NCI-H82 treated with DMSO at 0.1 percent for 48 hours (cell line): ENCODE measurements at regions not wholly inside any gene's neighbourhood (a gene's known extent, or its start where the extent isn't known, plus 50 kb on each side); places are given as distances from the start of the nearest gene placed in this dataset.
"Not testable (repeated sequence)": the region's sequence is repeated elsewhere in the genome, so short reads cannot be mapped to it uniquely, and the experiment has no call there.

Experiments used
- DNase-seq: peaks from one replicate; lab custom pipeline; 2025; ENCODE audit not compliant: unreplicated experiment; lab: John Stamatoyannopoulos, UW

DNA sequence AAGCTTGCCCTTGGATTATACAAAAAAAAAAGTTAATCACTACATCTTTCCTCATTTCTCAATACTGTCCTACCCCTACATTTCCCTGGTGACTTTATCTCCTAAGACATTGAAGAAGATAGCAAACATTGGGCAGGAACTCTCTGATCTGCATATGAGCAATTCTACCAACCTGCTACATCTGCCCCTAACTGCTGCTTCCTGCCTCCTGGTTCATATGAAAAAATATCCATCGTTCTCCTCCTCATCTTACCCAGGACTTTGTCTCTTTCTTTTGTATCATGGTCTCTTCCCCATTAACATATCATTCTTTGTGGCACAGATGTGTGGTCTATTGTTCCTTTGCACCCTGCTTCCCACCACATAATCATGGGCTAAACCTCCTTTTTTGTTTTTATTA is 139.7 kb upstream of the PCGF5 start:
- DNase-seq: no peak

DNA sequence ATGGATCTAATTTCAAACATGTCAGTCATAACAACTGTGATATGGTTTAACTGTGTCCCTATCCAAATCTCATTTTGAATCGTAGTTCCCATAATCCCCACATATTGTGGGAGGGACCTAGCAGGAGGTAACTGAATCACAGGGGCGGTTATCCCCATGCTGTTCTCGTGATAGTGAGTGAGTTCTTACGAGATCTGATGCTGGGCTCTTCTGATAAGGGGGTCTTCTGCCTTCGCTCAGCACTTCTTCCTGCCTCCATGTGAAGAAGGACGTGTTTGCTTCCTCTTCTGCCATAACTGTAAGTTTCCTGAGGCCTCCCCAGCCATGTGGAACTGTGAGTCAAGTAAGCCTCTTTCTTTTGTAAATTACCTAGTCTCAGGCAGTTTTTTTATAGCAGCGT is 138.0 kb upstream of the PCGF5 start:
- DNase-seq: no peak

DNA sequence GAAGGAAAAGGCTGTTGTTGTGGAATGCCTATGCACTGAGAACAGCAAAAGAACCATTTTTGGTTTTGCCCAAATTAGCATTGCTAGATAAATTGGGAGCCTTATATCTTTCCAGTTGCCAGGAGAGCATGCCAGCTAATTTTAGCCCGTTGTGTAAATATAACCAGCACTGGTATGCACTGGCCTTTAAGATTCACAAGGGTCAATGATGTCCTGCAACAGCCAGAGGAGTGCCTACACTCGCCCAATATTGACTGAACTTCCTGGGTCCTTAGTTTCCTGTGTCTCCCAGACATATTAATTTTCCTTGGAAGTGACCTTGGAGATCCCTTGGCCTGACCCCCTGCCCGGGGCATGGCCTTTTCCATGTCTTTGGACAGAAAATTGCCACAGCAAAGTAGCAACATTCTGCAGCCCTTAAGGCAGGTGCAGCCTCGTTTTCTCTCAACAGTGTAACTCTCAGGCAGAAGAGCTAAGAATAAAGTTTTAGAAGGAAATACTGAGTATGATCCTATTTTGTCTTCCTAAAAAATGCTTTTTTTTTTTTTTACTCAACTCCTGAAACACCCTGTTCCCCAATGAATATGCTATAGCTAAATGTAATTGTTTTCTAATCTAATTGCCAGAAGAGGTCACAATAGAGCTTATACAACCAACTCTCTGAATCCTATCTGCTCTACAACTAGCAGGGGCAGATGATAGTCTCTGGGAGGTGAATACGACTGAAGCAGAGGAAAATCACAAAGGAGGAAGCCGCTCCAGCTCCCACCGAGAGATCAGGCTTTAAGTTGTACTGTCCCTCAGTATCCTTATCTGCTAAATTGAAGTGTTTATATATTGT is 131.9 kb upstream of the PCGF5 start:
- peak; percentile 9 for DNase-seq

DNA sequence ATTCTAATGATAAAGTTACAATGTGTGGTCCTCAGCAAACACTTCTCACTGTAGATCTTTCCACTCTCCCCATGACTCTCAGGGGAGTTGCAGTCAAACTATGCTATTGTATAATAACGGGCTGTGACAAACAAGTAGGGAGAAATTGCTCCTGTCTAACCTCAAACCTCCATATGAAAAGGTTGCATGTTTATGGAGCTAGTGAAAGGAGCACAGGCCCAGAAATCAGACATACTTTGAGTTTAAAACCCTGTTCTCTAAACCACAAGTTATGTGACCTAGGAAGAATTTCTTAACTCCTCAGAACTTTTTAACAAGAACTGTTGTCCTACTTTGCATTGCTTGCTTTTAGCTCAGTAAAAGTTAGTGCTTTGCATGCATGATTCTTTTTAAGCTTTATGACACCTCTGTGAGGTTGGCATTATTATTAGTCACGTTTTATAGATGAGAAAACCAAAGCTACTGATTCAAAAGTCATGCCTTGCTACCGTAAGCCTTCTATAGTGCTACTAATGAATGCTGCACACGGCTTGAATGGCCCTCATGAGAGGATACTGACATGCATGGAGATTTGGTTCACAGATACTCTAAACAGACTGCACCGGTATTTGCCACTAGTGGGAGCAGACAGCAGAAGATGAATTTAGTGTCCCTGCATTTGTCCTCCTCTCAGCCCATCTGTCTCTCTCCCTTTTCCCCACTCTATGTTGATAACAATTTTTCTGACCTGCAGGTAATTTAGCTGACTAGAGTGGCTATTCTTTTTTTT is 129.5 kb upstream of the PCGF5 start:
- no peak for DNase-seq

DNA sequence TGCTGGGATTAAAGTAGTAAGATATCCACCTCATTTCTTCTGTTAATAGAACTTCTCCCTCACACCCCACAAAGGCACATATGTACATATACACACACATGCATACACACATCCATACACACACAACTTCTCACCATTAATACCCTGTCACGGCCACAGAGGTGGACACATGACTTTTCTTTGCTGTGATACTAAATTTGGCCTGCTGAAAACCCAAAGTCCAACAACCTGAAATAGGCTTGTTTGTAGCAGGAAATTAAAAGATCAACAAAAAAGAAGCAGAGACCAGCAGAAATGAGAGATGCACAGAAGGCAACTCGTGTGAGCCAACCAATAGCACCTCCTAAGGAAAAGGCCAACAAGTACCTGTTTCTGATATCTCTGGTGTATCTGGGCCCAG is 128.7 kb upstream of the PCGF5 start:
- no peak for DNase-seq

DNA sequence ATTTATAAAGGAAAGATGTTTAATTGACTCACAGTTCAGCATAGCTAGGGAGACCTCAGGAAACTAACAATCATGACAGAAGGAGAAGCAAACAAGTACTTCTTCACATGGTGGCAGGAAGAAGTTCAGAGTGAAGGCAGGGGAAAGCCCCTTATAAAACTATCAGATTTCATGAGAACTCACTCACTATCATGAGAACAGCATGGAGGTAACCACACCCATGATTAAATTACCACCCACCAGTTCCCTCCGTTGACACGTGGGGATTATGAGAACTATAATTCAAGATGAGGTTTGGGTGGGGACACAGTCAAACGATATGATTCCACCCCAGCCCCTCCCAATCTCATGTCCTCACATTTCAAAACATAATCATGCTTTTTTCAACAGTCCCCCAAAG is 124.2 kb upstream of the PCGF5 start:
- DNase-seq: no peak

DNA sequence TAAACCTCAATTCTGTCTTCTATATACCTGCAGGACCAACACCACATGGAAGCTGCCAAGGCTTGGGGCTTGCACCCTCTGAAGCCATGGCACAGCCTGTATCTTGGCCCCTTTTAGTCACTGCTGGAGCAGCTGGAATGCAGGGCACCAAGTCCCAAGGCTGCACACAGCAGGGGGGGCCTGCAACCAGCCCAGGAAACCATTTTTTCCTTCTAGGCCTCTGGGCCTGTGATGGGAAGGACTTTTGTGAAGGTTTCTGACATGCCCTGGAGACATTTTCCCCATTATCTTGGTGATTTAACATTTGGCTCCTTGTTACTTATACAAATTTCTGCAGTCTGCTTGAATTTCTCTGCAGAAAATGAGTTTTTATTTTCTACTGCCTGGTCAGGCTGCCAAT is 123.2 kb upstream of the PCGF5 start:
- DNase-seq: no peak

DNA sequence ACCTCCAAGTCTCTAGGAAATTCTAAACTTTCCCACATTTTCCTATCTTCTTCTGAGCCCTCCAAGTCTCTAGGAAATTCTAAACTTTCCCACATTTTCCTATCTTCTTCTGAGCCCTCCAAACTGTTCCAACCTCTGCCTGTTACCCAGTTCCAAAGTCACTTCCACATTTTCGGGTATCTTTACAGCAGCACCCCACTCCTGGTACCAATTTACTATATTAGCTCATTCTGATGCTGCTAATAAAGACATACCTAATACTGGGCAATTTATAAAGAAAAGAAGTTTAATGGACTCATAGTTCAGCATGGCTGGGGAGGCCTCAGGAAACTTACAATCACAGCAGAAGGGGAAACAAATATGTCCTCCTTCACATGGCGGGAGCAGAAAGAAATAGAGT is 122.4 kb upstream of the PCGF5 start:
- not testable (repeated sequence) for DNase-seq

DNA sequence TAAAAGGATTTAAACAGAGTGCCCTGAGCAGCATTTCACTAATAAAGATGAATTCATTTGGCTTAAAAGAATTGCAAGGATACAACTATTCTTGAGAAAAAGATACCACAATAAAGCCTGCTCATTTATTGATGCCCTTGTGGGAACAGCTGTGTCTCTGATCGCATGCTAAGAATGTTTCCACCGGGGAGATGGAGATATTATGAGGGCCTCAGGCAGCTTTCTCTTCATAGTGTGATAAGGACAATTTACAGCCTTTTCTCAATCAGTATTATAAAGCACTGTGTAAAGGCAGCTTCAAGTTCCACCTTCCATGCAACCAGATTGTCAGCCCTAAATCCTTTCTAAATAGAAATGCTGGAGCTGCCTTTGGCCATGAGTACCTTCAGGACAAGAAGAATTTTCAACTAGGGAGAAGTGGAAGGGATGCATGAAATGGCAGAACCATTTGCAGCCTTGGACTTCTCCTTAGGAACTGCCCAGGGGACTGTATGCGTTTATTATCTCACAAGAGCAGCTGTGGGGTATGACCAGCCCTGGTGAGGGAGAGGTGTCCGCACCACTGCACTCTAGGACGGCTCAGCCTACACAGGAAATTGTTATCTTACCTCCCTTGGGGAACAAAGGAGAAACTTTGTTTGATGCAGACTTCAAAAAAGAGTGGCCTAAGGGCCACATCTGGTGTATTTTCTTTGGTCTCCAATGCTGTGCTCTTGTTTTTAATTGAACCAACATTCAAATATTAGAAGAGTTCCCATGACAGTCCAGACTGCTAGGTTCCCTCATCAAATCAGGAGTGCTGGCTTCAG is 116.9 kb upstream of the PCGF5 start:
- DNase-seq: no peak

DNA sequence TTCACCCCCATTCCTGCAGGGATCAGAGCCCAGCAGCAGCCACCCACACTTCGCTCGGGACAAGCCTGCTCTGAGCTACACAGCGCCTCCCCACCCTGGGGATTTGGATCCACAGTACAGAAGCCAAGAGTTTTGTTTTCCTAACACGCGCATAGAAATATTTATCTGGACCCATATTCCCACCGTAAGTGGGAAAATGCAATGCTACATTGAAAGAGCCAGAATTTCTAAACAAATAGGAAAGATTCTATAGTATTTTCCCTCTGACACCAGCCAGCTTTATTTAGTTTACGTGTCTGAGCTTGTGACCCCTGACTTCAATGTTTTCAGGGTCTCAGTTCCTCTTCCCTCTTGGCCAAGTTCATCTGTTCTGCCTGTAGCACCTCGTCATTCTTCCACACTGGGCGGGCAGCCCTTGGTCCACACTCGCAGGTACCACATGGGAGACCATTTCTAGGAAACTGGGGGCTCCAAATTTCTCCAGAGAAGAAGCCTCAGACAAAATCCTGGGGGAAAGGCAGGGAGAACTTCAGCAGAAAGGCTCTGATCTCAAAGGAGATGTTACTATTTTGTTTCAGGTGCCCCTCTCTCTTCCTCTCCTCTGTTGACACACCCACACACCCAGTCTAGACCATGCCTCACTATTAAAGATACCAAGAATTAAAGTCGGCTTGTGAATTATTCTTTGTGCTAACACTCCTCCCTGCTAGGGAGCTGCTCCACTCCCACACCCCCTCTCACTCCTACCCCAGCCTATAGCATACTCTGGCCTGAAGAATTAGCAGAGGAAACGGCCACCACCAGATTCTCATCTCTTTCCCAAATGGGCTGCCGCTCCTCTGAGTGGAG is 116.0 kb upstream of the PCGF5 start:
- no peak for DNase-seq

DNA sequence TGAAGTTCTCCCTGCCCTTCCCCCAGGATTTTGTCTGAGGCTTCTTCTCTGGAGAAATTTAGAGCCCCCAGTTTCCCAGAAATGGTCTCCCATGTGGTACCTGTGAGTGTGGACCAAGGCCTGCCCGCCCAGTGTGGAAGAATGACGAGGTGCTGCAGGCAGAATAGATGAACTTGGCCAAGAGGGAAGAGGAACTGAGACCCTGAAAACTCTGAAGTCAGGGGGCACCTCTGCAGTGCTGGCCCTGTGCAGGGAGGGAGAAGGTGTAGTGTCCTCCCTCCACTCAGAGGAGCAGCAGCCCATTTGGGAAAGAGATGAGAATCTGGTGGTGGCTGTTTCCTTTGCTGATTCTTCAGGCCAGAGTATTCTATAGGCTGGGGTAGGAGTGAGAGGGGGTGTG is 115.2 kb upstream of the PCGF5 start:
- DNase-seq: no peak

DNA sequence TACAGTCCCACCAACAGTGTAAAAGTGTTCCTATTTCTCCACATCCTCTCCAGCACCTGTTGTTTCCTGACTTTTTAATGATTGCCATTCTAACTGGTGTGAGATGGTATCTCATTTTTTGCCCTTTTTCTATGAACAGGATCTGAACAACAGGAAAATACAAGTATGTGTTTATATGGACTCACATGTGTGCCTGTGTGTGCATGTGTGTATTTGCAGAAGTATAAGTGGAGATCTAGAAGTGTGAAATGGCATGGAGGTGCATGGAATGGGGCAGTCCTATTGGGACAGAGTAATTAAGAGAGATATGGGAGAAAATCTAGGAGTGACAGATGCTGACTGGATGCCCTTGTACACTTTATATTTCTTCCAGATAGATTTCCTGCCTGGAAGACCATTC is 111.6 kb upstream of the PCGF5 start:
- no peak for DNase-seq

DNA sequence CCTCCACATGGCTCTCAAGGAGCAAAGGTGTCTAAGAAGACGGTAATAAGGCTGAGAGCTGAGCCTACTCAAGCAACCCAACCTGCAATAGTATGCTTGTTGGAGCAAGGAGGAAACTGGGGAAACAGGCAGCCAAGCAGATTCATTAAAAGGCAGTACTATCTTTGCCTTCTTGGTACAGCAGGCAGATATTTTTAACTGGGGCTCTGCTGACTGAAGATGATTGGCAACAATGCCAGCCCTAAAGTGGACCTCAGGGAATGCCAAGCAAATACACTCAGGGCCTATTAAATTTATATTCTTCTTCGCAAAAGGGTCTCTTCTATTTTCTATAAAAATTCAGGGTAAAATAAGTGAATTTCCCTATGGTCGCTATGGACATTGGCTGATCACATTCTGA is 109.4 kb upstream of the PCGF5 start:
- no peak for DNase-seq

DNA sequence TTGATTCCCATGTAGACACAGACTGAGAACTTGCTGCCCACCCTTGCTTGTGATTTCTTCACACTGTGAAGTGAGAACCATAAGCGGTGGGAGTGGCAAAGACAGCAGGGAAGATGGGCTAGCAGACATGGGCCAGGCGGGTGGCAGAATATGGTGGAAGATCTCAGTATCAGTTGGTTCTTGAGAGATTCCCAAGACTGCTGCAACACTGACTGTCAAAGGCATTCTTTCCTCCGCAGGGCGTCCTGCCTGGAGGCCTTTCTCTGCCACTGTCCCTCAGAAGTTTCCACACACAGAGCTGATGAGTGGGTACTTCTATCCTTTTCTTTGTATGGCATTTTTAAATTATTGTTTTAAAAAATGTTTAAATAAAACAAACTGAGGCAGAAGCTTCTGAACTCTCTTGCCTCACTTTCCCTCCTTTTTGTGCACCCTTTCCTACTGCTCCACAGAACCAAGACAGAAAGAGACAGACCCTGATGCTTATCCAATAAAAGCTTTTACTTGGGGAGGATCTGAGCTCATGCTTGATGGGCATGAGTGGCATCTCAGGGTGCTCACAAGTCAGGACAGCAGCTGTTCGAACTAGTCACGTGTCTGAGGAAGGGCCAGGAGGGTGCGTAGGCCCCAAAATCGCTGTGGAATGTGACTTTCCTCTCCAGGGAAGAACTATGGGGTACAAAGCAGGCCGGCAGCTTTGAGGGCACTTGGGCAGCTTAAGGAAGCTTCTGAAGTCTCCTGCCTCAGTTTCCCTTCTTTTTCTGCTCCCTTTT is 104.7 kb upstream of the PCGF5 start:
- DNase-seq: no peak

DNA sequence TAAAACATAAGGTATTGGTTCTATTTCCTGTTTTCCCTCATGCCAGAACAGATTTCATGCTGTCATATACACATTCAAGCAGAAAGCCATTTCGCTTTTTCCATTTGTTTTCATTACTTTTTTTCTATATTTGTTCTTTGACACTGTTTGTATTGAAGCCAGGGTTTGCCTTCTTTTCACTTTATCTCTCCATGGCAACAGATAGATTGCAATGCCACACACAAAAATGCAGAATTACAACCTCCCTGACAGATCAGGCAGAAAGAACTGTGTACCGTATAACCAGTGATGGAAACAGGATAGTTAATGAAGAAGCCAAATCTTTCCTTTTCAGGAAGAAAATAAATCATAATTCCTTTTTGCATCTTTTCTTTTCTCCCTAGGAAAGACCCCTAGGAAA is 103.0 kb upstream of the PCGF5 start:
- no peak for DNase-seq

DNA sequence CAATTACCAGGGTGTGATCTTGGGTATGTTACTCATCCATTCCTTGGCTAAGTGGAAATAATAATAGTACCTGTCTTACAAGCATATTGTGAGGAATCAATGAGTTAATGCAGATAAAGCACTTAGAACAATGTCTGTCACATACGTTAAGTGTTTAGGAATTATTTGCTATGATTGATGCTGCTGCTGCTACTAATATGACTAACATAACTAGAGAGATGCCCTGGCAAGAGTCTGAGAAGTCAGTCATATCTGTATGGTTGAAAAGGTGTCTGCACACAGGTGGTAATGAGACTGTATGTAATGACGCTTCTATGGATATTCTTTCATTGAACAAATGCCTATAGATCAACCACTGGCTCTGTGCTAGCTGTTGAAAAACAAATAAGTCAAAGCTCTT is 100.1 kb upstream of the PCGF5 start:
- no peak for DNase-seq

DNA sequence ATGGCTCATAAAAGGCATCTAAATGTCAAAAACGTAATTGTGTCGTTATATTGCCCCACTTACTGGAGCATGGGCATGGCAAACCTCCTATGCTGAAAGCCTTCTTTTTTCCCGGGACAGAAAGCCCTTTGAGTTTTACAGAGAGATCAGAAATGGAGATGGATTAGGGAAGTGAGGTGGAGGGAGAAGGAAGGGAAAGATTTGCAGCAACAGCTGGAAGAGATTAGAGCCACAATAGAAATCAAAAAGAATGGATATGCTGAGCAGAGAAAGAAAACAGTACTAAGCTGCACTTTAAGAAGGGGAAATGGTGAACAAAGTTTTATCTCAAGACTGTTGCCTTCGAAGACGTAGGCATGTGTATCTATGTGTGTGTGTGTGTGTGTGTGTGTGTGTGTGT is 97.2 kb upstream of the PCGF5 start:
- DNase-seq: peak; percentile 42

DNA sequence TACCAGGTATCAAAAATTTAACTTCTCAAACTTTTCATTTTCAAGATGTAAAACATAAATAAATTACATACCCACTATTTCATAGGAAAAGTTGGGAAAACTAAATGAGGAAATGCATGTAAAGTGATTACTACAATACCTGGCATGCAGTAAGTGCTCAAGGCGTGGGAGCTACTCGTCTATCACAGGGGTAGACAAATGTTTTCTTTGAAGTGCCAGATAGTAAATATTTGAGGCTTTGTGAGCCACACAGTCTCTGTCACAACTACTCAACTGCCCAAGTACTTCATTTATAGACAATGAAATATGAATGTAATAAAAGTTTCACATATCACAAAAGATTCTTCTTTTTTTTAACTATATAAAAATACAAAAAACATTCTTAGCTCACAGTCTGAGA is 96.4 kb upstream of the PCGF5 start:
- no peak for DNase-seq

DNA sequence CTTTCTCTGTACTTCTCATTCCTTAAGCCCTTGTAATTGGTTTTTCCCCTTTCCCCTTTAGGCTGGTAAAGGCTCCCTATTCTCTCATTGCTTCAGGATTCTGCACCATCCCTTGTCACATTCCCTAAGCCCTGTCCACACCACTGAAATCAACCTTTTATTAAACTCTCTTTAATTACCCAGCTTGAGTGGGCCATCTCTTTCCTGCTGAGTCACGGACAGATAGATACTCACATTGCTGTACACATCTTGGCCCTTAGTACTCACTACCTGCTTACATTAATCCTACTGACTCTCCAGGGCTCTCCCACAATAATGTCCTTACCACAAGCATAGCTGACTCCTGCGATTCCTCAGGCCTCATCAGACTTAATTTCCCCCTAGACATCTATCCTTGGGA is 94.0 kb upstream of the PCGF5 start:
- DNase-seq: peak; percentile 56
